HAP-1 (cell line): ENCODE measurements at regions not wholly inside any gene's neighbourhood (a gene's known extent, or its start where the extent isn't known, plus 50 kb on each side); places are given as distances from the start of the nearest gene placed in this dataset.

Experiments used
- DNase-seq, 2 experiments: peaks; one replicate each; pipeline ENCODE4 v3.0.0-alpha.2; 2016 to 2020; ENCODE audit warnings: low spot score in 2 of 2
- H3K27me3 ChIP-seq: fragments of 250-450 bp; sonication (Bioruptor Pico); 2 replicates; pipeline ENCODE4 v1.5.1; 2020; ENCODE audit warnings: low read depth, mild to moderate bottlenecking, moderate library complexity
- H3K36me3 ChIP-seq: fragments of 250-450 bp; sonication (Bioruptor Pico); replicated peaks from 2 replicates; pipeline ENCODE4 v1.5.1; 2020; ENCODE audit warnings: mild to moderate bottlenecking
- H3K4me1 ChIP-seq: fragments of 250-450 bp; sonication (Bioruptor Pico); 2 replicates; pipeline ENCODE4 v1.5.1; 2020; ENCODE audit warnings: mild to moderate bottlenecking
- H3K4me3 ChIP-seq: fragments of 250-450 bp; sonication (Bioruptor Pico); 2 replicates; pipeline ENCODE4 v1.5.1; 2020; ENCODE audit warnings: mild to moderate bottlenecking, moderate library complexity
- H3K9me3 ChIP-seq: fragments of 250-450 bp; sonication (Bioruptor Pico); 2 replicates; pipeline ENCODE4 v1.5.1; 2020; ENCODE audit warnings: mild to moderate bottlenecking, moderate library complexity
- in situ Hi-C: fragments of 300-500 bp; cut with MboI; formaldehyde crosslinking; loops from 3 replicates; pipeline ENCODE4 v1.14.3; 2020; ENCODE audit warnings: low sequenced_read_pairs, inconsistent platforms, mixed read lengths

DNA sequence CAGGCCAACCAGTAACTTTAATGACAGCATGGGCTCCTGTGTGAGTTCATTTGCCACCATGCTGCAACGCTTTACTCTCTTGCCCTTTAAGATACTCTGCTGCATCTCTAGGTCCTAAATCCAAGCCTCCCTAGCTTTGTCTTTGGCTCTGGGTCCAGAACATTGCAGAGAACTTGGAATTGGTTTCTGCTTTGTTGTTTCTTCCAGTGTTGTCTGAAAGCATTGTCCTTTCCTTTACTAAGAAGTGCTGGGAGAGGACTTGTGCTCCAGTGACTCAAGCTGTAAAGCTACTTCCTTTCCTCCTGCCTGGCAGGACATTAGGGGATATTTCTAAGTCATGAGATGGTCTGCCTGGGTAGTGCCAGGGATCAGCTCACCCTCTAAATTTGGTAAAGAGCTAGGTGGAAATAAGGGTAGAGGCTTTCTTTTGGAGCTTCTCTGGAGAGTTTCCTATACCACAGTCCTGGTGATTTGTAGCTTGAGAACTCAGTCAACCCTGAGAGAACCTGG, 202.5 kb upstream of the CADM1 start:
- Histone ChIP-seq H3K4me1 (no peaks in the 10 kb centered on the region), H3K27me3 (no peaks in the 10 kb centered on the region), H3K4me3 (no peak overlapping the region), H3K36me3 (no peaks in the 10 kb centered on the region), H3K9me3 (no peaks in the 10 kb centered on the region)
- in situ Hi-C loops = no loop called here
- no peak for DNase-seq

DNA sequence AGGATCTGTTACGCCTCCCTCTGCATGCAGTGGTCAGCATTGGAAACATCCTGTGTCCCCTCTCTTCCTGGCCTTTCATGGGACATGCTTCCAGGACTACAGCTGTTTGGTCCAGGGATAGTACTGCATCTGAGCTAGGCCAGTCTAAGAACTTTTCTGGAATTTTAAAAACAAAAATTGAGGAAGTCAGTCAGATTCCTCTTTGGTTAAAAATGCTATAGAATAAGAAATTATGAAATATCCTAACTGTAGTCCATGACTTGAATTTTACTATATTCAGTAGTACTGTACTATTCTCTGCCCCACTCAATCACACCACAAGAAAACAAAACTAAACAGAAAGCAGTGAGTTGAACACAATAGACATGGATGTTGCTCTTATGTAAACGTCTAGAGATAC, 201.0 kb upstream of the CADM1 start:
- in situ Hi-C loops = no loop called here
- H3K4me3 ChIP-seq = no peak overlapping the region
- no peaks in the 10 kb centered on the region for H3K27me3 ChIP-seq
- H3K4me1 ChIP-seq = no peaks in the 10 kb centered on the region
- no peak for DNase-seq
- H3K36me3 ChIP-seq = no peaks in the 10 kb centered on the region
- H3K9me3 ChIP-seq = no peaks in the 10 kb centered on the region

DNA sequence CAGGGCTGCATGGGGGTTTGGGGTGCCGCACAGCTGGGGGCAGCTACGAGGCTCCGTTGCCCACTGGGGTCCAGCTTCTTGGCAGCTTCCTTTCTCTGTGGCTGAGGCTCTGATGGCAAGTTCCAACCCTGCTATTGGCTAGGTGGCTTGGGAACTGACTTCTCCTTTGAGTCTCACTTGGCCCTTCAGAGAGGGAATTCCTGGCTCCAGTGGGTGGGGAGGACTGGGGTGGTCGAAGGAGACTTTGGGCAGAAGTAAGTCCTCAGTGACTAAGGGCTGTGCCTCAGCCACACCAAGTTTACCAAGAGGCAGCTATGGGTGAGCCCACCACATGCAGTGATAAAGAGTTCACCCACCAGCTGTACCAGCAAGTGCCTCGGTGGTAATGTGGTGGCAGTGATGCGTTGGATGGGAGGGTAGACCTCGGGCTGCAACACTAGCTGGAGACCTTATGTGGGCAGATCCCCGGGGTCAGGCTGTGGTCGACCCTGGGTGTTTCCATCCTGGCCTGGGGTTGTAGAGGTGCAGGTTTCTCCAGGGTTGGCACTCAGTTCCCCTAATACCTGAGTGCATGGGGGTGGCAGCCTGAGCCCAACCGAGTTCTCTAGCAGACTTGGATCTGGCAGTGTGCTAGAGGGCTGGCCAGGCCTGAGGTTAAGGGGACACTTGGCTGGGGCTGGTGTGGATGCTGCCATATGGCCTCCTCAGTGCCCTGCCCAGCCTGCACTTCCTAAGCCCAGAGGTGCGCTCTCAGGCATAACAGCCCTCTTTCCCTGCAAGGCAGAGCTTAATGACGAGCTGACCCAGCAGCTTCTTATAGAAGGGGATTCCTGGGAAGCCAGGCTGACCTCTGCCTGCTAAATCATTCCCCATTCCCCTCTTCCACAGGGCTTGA, 197.0 kb upstream of the CADM1 start:
- Histone ChIP-seq H3K36me3 (no peaks in the 10 kb centered on the region), H3K4me3 (no peak overlapping the region), H3K9me3 (no peaks in the 10 kb centered on the region), H3K27me3 (no peaks in the 10 kb centered on the region), H3K4me1 (no peaks in the 10 kb centered on the region)
- DNase-seq = no peak
- in situ Hi-C loops = no loop called here

DNA sequence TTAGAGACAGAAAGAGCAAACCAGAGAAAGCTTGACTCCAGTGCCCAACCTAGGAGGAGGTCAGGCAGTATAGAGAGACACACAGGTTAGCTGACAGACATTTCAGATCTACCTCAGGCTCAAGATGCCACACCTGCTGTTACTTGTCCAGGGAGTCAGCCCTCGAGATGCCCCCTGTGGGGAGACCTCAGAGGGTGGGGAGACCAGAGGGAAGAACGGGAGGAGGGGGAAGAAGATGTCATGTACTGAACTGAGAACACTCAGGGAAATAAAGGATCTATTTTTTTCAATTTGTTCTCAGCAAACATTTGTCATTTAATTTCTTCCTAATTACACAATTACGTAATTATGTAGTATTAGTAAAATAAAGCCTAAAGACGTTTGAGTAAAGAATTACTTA, 196.3 kb upstream of the CADM1 start:
- Histone ChIP-seq H3K27me3 (no peaks in the 10 kb centered on the region), H3K36me3 (no peaks in the 10 kb centered on the region), H3K4me1 (no peaks in the 10 kb centered on the region), H3K4me3 (no peak overlapping the region), H3K9me3 (no peaks in the 10 kb centered on the region)
- DNase-seq = no peak
- in situ Hi-C loops = no loop called here

DNA sequence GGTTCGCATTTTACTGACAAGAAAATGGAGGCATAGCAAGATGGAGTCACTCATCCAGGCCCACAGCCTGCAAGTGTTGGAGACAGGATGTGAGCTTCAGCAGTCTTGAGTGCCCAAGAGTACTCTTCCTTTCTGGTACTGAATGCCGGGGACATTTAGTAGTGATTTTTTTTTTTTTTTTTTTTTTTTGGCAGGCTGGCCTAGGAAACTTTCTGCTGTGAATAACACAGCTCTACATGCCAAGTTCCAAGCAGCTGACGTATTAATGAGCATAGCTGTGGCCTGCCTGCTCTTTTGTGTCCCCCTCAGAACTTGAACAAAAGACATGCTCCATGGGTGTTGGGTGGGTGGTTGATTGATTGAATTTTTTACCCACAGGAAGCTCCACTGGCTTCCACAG, 195.5 kb upstream of the CADM1 start:
- no peak for DNase-seq
- H3K36me3 ChIP-seq = no peaks in the 10 kb centered on the region
- no peaks in the 10 kb centered on the region for H3K4me1 ChIP-seq
- no peaks in the 10 kb centered on the region for H3K27me3 ChIP-seq
- H3K9me3 ChIP-seq = no peaks in the 10 kb centered on the region
- H3K4me3 ChIP-seq = no peak overlapping the region
- in situ Hi-C loops = no loop called here

DNA sequence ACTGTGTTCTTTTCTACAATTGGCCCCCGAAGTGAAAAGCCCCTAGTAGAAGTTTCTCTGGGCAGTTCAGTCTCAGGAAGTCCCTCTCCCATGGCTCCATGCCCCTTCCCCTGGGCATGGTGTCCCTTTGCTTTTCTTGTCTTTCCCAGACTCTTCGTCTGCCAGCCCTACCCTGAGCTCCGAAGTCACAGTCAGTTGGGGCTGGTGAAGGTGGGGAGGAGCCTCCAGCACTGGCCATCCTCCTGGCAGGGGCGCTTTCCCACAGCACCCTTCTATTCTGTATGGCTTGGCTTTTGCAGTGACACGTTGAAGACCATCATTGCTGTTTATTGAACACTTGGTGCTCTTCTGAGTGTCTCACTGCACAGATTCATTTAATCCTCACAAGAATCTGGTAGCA, 195.1 kb upstream of the CADM1 start:
- H3K4me3 ChIP-seq = no peak overlapping the region
- no peaks in the 10 kb centered on the region for H3K27me3 ChIP-seq
- in situ Hi-C loops = no loop called here
- no peaks in the 10 kb centered on the region for H3K4me1 ChIP-seq
- H3K36me3 ChIP-seq = no peaks in the 10 kb centered on the region
- H3K9me3 ChIP-seq = no peaks in the 10 kb centered on the region
- no peak for DNase-seq

DNA sequence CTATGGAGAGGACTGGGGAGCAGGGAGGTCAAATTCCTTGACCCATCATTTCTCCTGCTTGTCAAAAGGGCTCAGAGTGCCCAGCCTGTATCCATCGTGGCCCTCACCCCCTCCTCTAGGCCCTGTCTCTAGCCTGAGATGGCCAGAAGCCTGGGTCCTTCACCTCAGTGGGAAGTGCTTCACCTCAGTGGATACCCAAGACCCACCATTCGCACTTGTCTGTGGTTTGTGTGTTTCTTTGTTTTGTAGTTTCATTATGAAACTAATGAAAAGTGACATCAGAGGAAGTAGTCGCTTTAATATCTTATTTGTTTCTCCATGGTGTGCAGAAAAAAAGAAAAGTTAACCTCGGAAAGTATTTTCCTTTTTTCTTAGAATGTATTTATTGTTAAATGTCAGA, 194.0 kb upstream of the CADM1 start:
- Histone ChIP-seq H3K9me3 (no peaks in the 10 kb centered on the region), H3K4me1 (no peaks in the 10 kb centered on the region), H3K4me3 (no peak overlapping the region), H3K36me3 (no peaks in the 10 kb centered on the region), H3K27me3 (no peaks in the 10 kb centered on the region)
- in situ Hi-C loops = no loop called here
- no peak for DNase-seq

DNA sequence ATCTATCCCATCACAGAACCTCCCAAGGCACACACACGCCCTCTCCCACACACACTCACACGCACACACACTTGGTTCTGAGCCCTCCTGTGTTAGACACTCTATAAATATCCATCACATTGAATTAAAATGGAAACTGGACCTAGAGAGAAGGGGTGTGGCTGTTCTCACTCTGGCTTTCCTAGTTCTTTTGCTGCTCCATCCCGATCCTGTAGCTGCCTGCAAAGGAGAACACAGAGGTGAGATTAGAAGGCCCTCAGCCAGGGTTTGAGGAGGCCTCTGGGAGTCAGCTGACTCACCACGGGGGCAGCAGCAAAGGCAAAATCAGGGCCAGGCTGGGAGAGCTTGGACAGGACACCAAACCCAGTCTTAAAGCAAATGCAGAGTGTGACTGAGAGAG, 192.3 kb upstream of the CADM1 start:
- DNase-seq = no peak
- Histone ChIP-seq H3K36me3 (no peaks in the 10 kb centered on the region), H3K4me1 (no peaks in the 10 kb centered on the region), H3K4me3 (no peak overlapping the region), H3K27me3 (no peaks in the 10 kb centered on the region), H3K9me3 (no peaks in the 10 kb centered on the region)
- in situ Hi-C loops = no loop called here

DNA sequence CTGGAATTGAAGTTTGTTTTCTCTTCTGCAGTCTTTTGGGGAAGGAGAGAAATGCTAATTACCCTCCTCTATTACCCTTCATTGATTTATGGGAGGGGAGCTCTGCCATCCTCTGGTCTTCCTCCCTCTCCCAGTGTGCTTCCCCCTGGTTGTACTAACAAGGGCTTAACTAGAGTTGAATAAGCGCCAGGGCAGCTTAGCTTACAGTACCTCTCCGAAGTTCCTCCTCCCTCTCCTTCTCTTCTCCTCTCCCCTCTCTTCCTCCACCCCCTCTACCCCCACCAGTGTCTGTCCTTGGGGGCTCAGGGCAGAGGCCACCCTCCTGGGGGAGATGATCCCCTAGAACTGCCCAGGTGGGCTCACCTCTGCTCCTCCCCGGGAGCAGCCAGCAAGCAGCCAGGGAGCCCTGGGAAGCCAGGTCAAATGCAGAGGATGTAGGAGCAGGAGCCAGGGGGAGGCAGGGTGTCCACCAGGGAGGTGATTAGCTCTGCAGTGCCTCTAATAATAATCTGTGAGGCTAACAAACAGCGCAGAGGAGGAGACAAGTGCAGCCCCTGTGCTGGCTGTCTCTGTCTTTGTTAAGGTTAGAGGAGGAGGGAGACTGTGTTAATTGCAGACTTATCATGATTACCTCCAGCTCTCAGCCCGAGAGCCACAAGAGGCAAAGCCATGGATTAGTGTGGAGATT, 191.6 kb upstream of the CADM1 start:
- in situ Hi-C loops = no loop called here
- H3K9me3 ChIP-seq = no peaks in the 10 kb centered on the region

DNA sequence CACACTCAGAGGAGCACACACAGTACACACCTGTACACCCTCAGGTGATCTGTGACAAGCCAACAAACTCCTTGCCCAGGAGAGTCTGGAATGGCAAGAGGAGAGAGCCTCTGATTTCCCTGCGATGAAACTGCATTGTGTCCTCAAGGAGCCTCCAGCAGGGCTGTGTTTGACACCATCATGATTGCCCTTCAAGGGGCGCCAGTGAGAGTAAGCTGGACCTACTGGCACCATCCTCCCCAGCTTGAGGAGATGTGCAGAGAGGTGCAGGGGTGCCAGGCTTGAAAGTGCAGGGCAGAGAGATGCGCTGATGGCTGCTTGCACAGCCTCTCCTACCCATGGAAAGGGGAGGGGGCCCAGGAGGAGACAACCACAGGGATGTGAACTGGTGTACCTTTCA, 188.8 kb upstream of the CADM1 start:
- Histone ChIP-seq H3K4me1 (no peaks in the 10 kb centered on the region), H3K27me3 (0 out of 2 replicates have a peak, but pooled peaks cover 5% of the 10 kb centered on the region), H3K9me3 (no peaks in the 10 kb centered on the region), H3K36me3 (no peaks in the 10 kb centered on the region), H3K4me3 (no peak overlapping the region)
- in situ Hi-C loops = no loop called here
- no peak for DNase-seq

More for the DNA sequence above, 191.6 kb upstream of the CADM1 start:
- H3K36me3 ChIP-seq = no peaks in the 10 kb centered on the region
- DNase-seq = no peak
- H3K4me1 ChIP-seq = no peaks in the 10 kb centered on the region
- no peak overlapping the region for H3K4me3 ChIP-seq
- H3K27me3 ChIP-seq = 0 out of 2 replicates have a peak, but pooled peaks cover 2% of the 10 kb centered on the region

DNA sequence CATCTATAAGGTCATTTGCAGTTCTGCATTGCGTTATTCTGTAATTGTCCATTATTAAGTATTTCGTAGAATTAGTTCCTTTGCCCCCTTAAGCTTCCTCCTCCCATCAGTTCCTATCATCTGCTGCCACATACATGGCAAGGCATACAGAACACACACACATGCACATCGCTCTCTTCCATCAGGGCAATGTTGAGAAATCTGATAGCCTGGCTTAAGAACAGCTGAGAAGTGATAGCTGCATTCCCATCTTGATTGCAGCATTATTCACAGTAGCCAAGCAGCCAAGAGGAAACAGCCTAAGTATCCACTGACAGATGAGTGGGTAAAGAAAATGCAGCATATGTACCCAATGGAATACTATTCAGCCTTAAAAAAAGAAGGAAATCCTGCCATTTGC, 186.8 kb upstream of the CADM1 start:
- no peak for DNase-seq
- no peaks in the 10 kb centered on the region for H3K36me3 ChIP-seq
- H3K4me1 ChIP-seq = no peaks in the 10 kb centered on the region
- no peaks in the 10 kb centered on the region for H3K9me3 ChIP-seq
- in situ Hi-C loops = no loop called here
- 0 out of 2 replicates have a peak, but pooled peaks cover 5% of the 10 kb centered on the region for H3K27me3 ChIP-seq
- no peak overlapping the region for H3K4me3 ChIP-seq

DNA sequence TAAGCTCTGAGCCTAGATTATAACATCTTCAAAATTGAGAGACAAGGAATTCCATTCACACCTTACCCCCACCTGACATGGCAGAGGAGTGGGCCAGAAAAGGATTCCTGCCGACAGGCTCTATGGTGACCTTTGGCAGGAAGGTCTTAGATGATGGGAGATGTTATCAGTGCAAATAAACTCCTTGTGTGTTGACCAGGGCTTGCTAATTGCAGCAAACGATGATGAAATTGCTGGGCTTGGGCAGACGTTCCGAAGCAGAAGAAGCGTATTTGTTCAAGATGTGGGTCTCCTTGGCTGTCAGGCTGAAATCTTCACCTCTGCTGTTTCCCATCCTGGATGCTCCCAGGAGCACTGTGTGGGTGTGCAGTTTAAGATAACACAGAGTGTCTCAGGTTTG, 183.7 kb upstream of the CADM1 start:
- no peak overlapping the region for H3K4me3 ChIP-seq
- H3K27me3 ChIP-seq = 0 out of 2 replicates have a peak, but pooled peaks cover 5% of the 10 kb centered on the region
- in situ Hi-C loops = no loop called here
- no peaks in the 10 kb centered on the region for H3K4me1 ChIP-seq
- H3K36me3 ChIP-seq = no peaks in the 10 kb centered on the region
- no peaks in the 10 kb centered on the region for H3K9me3 ChIP-seq
- DNase-seq = no peak

DNA sequence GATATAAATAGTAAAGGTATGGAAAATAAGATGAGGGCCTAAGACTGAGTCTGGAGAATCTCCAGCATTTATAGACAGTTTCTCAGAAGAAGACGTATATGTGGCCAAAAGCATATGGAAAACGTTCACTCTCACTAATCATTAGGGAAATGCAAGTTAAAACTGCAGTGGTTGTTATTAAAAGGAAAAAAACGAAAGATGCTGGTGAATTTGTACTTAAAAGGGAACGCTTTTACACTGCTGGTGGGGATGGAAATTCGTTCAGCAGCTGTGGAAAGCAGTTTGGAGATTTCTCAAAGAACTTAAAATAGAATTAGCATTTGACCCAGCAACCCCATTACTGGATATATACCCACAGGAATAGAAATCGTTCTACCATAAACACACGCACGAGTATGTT, 180.5 kb upstream of the CADM1 start:
- H3K36me3 ChIP-seq = no peaks in the 10 kb centered on the region
- H3K9me3 ChIP-seq = no peaks in the 10 kb centered on the region
- no peak overlapping the region for H3K4me3 ChIP-seq
- H3K27me3 ChIP-seq = 0 out of 2 replicates have a peak, but pooled peaks cover 3% of the 10 kb centered on the region
- in situ Hi-C loops = no loop called here
- no peaks in the 10 kb centered on the region for H3K4me1 ChIP-seq
- no peak for DNase-seq

DNA sequence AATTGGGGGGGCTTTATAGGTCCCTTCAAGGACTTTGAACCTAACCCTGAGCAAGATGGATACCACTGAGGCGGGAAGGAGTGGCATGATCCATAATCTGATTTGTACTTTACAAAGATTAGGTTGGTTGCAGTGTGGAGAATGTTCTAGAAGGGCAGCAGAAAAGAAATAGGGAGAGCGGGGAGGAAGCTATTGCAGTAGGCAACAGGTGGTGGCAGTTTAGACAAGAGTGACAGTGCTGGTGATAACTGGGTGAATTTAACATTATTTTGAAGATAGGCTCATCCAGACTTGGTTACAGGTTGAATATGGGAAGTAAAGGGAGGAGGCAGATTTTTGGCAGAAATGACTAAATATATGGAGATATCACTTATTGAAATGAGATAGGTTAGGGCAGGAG, 179.9 kb upstream of the CADM1 start:
- Histone ChIP-seq H3K4me3 (no peak overlapping the region), H3K4me1 (no peaks in the 10 kb centered on the region), H3K9me3 (no peaks in the 10 kb centered on the region), H3K27me3 (0 out of 2 replicates have a peak, but pooled peaks cover 3% of the 10 kb centered on the region), H3K36me3 (no peaks in the 10 kb centered on the region)
- in situ Hi-C loops = no loop called here
- no peak for DNase-seq
